Tibial artery (tissue), 4 donors: ENCODE measurements at regions not wholly inside any gene's neighbourhood (a gene's known extent, or its start where the extent isn't known, plus 50 kb on each side); places are given as distances from the start of the nearest gene placed in this dataset.

Source experiments
- DNase-seq, 2 donors: peaks; one replicate each; pipeline ENCODE4 v3.0.0-alpha.2; 2019
- H3K27ac ChIP-seq, 2 donors: fragments of 200-600 bp; sonication (generic) in 1 of 2; 1 replicate in 1 of 2; 2 replicates in 1 of 2; pipeline ENCODE4 v1.5.1; 2018 to 2019; ENCODE audit warnings: mild to moderate bottlenecking in 1 of 2
- H3K27me3 ChIP-seq, 2 donors: fragments of 200-600 bp; sonication (generic) in 1 of 2; one replicate each; pipeline versions ENCODE4 v1.5.1 to v1.6.0; 2016 to 2019
- H3K36me3 ChIP-seq, 3 donors: fragments of 200-600 bp; sonication (generic) in 2 of 3; one replicate each; pipeline ENCODE4 v1.5.1; 2016 to 2019; ENCODE audit warnings: mild to moderate bottlenecking in 2 of 3
- H3K4me1 ChIP-seq, 4 donors: fragments of 200-600 bp; sonication (generic) in 2 of 4; 1 replicate in 3 of 4; 2 replicates in 1 of 4; pipeline ENCODE4 v1.5.1; 2016 to 2019
- H3K4me3 ChIP-seq, 2 donors: fragments of 200-600 bp; sonication (generic) in 1 of 2; 1 replicate in 1 of 2; 2 replicates in 1 of 2; pipeline ENCODE4 v1.5.1; 2018 to 2019; ENCODE audit warnings: mild to moderate bottlenecking in 2 of 2
- H3K9me3 ChIP-seq, 3 donors: fragments of 200-600 bp; sonication (generic) in 1 of 3; one replicate each; pipeline ENCODE4 v1.5.1; 2016 to 2019
- intact Hi-C: fragments of 100-400 bp; cut with DNase I; formaldehyde crosslinking; loops from one replicate; pipeline ENCODE4 v1.15.0; 2023; ENCODE audit warnings: low total_unique reads
- TF ChIP-seq, protein P1 (sequence below), 2 experiments: fragments of 200-600 bp in 1 of 2; fragments of 450-650 bp in 1 of 2; IDR thresholded peaks; one replicate each; pipeline ENCODE4 v1.5.1; 2017 to 2019; ENCODE audit warnings: antibody characterized with exemption in 2 of 2, mild to moderate bottlenecking in 1 of 2, moderate library complexity in 1 of 2

DNA sequence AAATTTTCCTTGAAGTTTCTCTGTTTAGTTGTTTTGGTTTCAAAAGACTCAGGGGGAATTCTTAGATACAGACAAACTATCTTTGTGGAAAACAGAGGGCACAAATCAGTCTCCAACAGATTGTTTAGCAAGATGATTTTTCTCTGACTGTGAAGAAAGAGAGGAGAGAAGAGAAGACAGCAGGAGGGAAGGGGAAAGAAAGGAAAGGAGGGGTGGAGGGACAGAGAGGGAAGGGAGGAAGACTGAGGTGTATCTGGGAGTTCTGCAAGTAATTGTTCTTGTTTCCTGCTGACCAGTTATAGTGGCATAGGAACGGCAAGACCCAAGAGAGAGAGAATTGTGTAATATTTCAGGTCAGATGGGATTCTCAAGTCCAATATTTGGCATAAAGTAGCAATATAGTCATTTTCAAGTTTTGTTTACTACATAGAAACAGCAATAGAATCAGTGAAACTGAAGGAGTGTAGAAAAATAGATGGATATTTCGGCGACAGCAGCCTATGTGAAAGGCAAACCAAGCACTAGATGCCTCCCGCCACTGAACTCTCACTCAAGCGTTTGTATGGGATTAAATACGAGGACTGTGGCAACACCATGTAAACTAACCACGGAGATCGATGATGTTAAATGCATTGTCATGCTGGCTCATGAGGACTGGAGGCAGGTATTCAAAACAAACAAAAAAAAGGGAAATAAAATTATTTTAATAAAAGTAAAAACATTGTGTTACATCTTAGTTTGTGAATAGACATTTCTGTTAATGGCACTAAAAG, 342.5 kb downstream of the SLC16A7 start:
- intact Hi-C loops = no loop called here
- no peaks in the 10 kb centered on the region for H3K9me3 ChIP-seq
- no peak overlapping the region for H3K27ac ChIP-seq
- H3K27me3 ChIP-seq = no peaks in the 10 kb centered on the region
- no peaks in the 10 kb centered on the region for H3K4me1 ChIP-seq
- H3K36me3 ChIP-seq = no peaks in the 10 kb centered on the region
- DNase-seq = no peak
- TF ChIP-seq, protein P1, sequence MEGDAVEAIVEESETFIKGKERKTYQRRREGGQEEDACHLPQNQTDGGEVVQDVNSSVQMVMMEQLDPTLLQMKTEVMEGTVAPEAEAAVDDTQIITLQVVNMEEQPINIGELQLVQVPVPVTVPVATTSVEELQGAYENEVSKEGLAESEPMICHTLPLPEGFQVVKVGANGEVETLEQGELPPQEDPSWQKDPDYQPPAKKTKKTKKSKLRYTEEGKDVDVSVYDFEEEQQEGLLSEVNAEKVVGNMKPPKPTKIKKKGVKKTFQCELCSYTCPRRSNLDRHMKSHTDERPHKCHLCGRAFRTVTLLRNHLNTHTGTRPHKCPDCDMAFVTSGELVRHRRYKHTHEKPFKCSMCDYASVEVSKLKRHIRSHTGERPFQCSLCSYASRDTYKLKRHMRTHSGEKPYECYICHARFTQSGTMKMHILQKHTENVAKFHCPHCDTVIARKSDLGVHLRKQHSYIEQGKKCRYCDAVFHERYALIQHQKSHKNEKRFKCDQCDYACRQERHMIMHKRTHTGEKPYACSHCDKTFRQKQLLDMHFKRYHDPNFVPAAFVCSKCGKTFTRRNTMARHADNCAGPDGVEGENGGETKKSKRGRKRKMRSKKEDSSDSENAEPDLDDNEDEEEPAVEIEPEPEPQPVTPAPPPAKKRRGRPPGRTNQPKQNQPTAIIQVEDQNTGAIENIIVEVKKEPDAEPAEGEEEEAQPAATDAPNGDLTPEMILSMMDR (IDR thresholded peaks at IDR 0.05) = no peak
- H3K4me3 ChIP-seq = no peak overlapping the region

- DNase-seq = no peak
- intact Hi-C loops = no loop called here
- no peaks in the 10 kb centered on the region for H3K27me3 ChIP-seq
- no peak overlapping the region for H3K4me3 ChIP-seq
- no peaks in the 10 kb centered on the region for H3K4me1 ChIP-seq
- H3K36me3 ChIP-seq = no peaks in the 10 kb centered on the region
- H3K27ac ChIP-seq = no peak overlapping the region
- TF ChIP-seq, protein P1 (IDR thresholded peaks at IDR 0.05) = no peak
- H3K9me3 ChIP-seq = no peaks in the 10 kb centered on the region
Measured at GRCh38 chr12:59940631-59941342, 345.0 kb downstream of the SLC16A7 start.

GRCh38 chr12:59941461-59941860, 345.6 kb downstream of the SLC16A7 start:
- Histone ChIP-seq H3K4me1 (no peaks in the 10 kb centered on the region), H3K4me3 (no peak overlapping the region), H3K27me3 (no peaks in the 10 kb centered on the region), H3K9me3 (no peaks in the 10 kb centered on the region), H3K27ac (no peak overlapping the region), H3K36me3 (no peaks in the 10 kb centered on the region)
- no peak for DNase-seq
- intact Hi-C loops = no loop called here
- TF ChIP-seq, protein P1 (IDR thresholded peaks at IDR 0.05) = no peak

DNA sequence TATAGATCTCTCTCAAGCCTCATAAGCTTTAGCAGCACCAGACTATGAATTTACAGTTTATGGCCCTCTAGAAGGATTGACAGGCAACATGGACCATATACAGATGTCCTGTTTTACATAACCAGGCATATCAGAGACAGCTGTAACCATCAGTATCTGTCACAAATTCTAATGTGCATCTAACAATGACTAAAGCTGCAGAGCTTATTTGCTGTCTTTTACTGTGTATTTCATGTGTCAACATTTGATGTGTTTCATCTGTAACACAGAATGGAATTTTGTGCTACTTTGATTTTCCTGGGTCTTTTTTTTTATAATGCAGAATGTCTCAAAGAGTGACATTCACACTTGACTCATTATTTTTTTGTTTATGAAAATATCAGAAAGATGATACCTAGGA, 348.3 kb downstream of the SLC16A7 start:
- no peak overlapping the region for H3K4me3 ChIP-seq
- intact Hi-C loops = no loop called here
- H3K36me3 ChIP-seq = no peaks in the 10 kb centered on the region
- DNase-seq = no peak
- no peaks in the 10 kb centered on the region for H3K9me3 ChIP-seq
- TF ChIP-seq, protein P1 (IDR thresholded peaks at IDR 0.05) = no peak
- H3K27ac ChIP-seq = no peak overlapping the region
- no peaks in the 10 kb centered on the region for H3K27me3 ChIP-seq
- no peaks in the 10 kb centered on the region for H3K4me1 ChIP-seq

DNA sequence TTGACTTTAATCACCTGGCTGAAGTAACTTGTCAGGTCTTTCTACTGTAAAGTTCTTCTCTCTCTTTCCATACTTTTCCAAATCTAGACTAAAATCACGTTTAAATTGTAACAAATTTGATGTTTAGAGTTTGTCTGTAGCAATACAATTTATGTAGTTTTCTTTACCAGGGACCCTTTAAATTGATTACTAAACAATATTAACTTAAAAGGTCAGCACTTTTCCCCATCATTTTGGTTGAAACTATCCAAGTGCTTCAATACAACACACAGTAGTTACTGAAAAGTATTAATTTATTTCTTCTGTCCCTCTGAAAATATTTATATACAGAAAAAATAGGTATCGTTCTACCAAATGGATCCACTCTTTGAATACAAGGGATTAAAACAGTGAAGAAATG, 350.8 kb downstream of the SLC16A7 start:
- Histone ChIP-seq H3K9me3 (no peaks in the 10 kb centered on the region), H3K27me3 (no peaks in the 10 kb centered on the region), H3K4me3 (no peak overlapping the region), H3K4me1 (no peaks in the 10 kb centered on the region), H3K27ac (no peak overlapping the region), H3K36me3 (no peaks in the 10 kb centered on the region)
- no peak for DNase-seq
- TF ChIP-seq, protein P1 (IDR thresholded peaks at IDR 0.05) = no peak
- intact Hi-C loops = no loop called here
